PC-9 (cell line): ENCODE measurements at regions not wholly inside any gene's neighbourhood (a gene's known extent, or its start where the extent isn't known, plus 50 kb on each side); places are given as distances from the start of the nearest gene placed in this dataset.

ENCODE experiments used
- EZH2 ChIP-seq: fragments of 200-600 bp; sonication (generic); IDR thresholded peaks from 2 replicates; pipeline ENCODE4 v1.8.0; 2017; ENCODE audit warnings: antibody characterized with exemption, low read depth
- TF ChIP-seq, protein P1 (sequence below): fragments of 200-600 bp; sonication (generic); conservative IDR thresholded peaks from 2 replicates; pipeline ENCODE4 v1.6.1; 2017; ENCODE audit warnings: mixed run types, antibody characterized with exemption, mild to moderate bottlenecking, moderate library complexity

DNA sequence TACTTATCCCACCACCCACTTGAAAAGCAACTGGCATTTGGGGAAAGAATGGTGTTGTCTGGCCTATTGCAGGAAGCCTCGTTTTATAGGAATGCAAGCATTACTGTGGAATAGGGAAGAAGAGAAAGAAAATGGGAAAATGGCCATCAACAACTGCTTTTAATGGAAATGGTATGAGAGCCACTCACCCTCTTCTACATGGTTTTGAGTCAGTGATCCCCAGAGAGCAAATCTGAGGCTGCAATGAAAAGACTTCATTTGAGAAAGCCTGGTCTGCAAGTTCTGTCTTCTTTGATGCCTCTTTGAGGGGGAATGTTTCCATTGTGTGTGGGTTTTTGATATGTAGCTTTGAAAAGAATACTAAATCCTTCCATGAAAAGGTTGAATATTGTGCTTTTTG, 172.3 kb upstream of the HDDC2 start:
- TF ChIP-seq, protein P1, sequence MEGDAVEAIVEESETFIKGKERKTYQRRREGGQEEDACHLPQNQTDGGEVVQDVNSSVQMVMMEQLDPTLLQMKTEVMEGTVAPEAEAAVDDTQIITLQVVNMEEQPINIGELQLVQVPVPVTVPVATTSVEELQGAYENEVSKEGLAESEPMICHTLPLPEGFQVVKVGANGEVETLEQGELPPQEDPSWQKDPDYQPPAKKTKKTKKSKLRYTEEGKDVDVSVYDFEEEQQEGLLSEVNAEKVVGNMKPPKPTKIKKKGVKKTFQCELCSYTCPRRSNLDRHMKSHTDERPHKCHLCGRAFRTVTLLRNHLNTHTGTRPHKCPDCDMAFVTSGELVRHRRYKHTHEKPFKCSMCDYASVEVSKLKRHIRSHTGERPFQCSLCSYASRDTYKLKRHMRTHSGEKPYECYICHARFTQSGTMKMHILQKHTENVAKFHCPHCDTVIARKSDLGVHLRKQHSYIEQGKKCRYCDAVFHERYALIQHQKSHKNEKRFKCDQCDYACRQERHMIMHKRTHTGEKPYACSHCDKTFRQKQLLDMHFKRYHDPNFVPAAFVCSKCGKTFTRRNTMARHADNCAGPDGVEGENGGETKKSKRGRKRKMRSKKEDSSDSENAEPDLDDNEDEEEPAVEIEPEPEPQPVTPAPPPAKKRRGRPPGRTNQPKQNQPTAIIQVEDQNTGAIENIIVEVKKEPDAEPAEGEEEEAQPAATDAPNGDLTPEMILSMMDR: no peak
- no peak for TF ChIP-seq EZH2
